ENCODE measurements at regions not wholly inside any gene's neighbourhood (a gene's known extent, or its start where the extent isn't known, plus 50 kb on each side); places are given as distances from the start of the nearest gene placed in this dataset.
"Not testable (repeated sequence)": the region's sequence is repeated elsewhere in the genome, so short reads cannot be mapped to it uniquely, and the experiment has no call there.

DNA sequence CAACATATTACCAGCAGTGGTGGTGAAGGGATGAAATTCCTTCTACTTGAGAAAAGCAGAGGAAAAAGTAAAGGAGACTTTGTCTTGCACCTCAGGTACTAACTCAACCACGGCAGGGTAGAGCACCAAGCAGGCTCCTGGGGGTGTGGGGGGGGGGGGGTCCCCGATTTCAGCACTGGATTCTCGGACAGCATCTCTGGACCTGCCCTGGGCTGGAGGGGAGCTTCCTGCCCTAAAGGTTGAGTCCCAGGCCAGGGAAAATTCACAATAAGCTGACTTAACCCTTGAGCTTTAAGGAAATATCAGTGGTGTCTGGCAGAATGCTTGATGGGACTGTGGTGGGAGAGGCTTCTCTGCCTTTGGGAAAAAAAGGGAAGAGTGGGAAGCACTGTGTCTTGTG lies 233.2 kb upstream of the CXADR start:
- Mint-ChIP-seq H3K4me3 (no peak overlapping the region), H3K4me1 (no peaks in the 10 kb centered on the region), H3K27me3 (no peaks in the 10 kb centered on the region), H3K9me3 (peaks cover 15% of the 10 kb centered on the region), H3K27ac (no peak overlapping the region), H3K36me3 (ENCODE audit: low read depth) (no peaks in the 10 kb centered on the region)
- DNase-seq = no peak
- ChIA-PET CTCF (no interaction called here), POLR2A (no interaction called here)

- peaks cover 27% of the 10 kb centered on the region for H3K9me3 Mint-ChIP-seq
- H3K4me3 Mint-ChIP-seq; H3K36me3 Mint-ChIP-seq (ENCODE audit: low read depth); H3K4me1 Mint-ChIP-seq; H3K27ac Mint-ChIP-seq; POLR2A ChIA-PET; H3K27me3 Mint-ChIP-seq; DNase-seq; CTCF ChIA-PET: not testable (repeated sequence)
Observed at GRCh38 chr21:17293016-17293562, 219.8 kb upstream of the CXADR start.

- CTCF ChIA-PET = no interaction called here
- H3K4me3 Mint-ChIP-seq = no peak overlapping the region
- POLR2A ChIA-PET = no interaction called here
Observed at GRCh38 chr21:17295997-17296396, 216.8 kb upstream of the CXADR start.

DNA sequence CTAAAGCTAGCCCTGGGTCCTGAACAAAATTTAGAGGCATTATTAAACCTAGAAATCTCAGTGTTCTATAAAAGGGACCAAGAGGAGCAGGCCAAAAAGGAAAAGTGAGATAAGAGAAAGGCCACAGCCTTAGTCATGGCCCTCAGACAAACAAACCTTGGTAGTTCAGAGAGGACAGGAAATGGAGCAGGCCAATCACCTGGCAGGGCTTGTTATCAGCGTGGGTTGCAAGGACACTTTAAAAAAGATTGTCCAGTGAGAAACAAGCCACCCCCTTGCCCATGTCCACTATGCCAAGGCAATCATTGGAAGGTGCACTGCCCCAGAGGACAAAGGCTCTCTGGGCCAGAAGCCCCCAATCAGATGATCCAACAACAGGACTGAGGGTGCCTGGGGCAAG lies 213.3 kb upstream of the CXADR start:
- CTCF ChIA-PET; H3K4me1 Mint-ChIP-seq; H3K27me3 Mint-ChIP-seq; H3K27ac Mint-ChIP-seq; POLR2A ChIA-PET; DNase-seq; H3K36me3 Mint-ChIP-seq (ENCODE audit: low read depth); H3K4me3 Mint-ChIP-seq: not testable (repeated sequence)
- H3K9me3 Mint-ChIP-seq = peaks cover 19% of the 10 kb centered on the region

More at GRCh38 chr21:17295997-17296396, 216.8 kb upstream of the CXADR start:
- no peak overlapping the region for H3K27ac Mint-ChIP-seq
- no peaks in the 10 kb centered on the region for H3K4me1 Mint-ChIP-seq
- H3K36me3 Mint-ChIP-seq (ENCODE audit: low read depth) = no peaks in the 10 kb centered on the region
- no peaks in the 10 kb centered on the region for H3K27me3 Mint-ChIP-seq
- no peak for DNase-seq
- peaks cover 27% of the 10 kb centered on the region for H3K9me3 Mint-ChIP-seq

DNA sequence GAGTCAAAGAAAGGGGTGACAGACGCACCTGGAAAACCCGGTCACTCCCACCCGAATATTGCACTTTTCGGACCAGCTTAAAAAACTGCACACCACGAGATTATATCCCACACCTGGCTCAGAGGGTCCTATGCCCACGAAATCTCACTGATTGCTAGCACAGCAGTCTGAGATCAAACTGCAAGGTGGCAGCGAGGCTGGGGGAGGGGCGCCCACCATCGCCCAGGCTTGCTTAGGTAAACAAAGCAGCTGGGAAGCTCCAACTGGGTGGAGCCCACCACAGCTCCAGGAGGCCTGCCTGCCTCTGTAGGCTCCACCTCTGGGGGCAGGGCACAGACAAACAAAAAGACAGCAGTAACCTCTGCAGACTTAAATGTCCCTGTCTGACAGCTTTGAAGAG lies 185.1 kb upstream of the CXADR start:
- POLR2A ChIA-PET; H3K4me1 Mint-ChIP-seq; CTCF ChIA-PET; H3K4me3 Mint-ChIP-seq; H3K9me3 Mint-ChIP-seq; DNase-seq; H3K27ac Mint-ChIP-seq; H3K36me3 Mint-ChIP-seq (ENCODE audit: low read depth); H3K27me3 Mint-ChIP-seq: not testable (repeated sequence)

GRCh38 chr21:17334484-17334883 lies 178.4 kb upstream of the CXADR start:
- H3K9me3 Mint-ChIP-seq = no peaks in the 10 kb centered on the region
- no peaks in the 10 kb centered on the region for H3K27me3 Mint-ChIP-seq
- H3K36me3 Mint-ChIP-seq (ENCODE audit: low read depth) = no peaks in the 10 kb centered on the region
- CTCF ChIA-PET = no interaction called here
- H3K4me1 Mint-ChIP-seq = no peaks in the 10 kb centered on the region
- H3K27ac Mint-ChIP-seq = no peak overlapping the region
- H3K4me3 Mint-ChIP-seq = no peak overlapping the region
- POLR2A ChIA-PET = no interaction called here
- DNase-seq = no peak

GRCh38 chr21:17340081-17340480 lies 172.8 kb upstream of the CXADR start:
- no peaks in the 10 kb centered on the region for H3K4me1 Mint-ChIP-seq
- CTCF ChIA-PET = no interaction called here
- peaks cover 13% of the 10 kb centered on the region for H3K9me3 Mint-ChIP-seq
- POLR2A ChIA-PET = no interaction called here
- H3K27ac Mint-ChIP-seq = no peak overlapping the region
- no peaks in the 10 kb centered on the region for H3K36me3 Mint-ChIP-seq (ENCODE audit: low read depth)
- DNase-seq = no peak
- H3K4me3 Mint-ChIP-seq = no peak overlapping the region
- H3K27me3 Mint-ChIP-seq = no peaks in the 10 kb centered on the region

DNA sequence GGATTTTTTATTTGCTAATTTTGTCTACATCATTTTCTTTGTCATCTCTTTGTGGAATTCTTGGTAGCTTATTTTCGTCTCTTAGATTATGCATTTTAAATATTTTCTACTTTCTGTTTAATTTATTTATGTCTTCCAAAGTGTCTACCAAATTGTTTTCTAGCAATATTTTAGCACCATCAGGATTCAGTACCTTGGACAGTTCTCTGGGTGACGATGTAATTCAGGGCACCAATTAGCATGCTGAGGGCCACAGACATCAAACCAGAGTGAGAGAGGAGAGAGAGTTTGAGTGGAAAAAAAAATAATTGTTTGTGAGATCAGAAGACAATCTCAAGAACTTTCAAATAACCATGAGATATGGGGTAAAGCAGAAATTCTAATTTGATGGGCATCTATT lies 169.8 kb upstream of the CXADR start:
- H3K4me3 Mint-ChIP-seq = no peak overlapping the region
- H3K9me3 Mint-ChIP-seq = peaks cover 13% of the 10 kb centered on the region
- ChIA-PET POLR2A (no interaction called here), CTCF (no interaction called here)
- H3K4me1 Mint-ChIP-seq = no peaks in the 10 kb centered on the region
- H3K27me3 Mint-ChIP-seq = no peaks in the 10 kb centered on the region
- no peak overlapping the region for H3K27ac Mint-ChIP-seq
- H3K36me3 Mint-ChIP-seq (ENCODE audit: low read depth) = no peaks in the 10 kb centered on the region
- DNase-seq = peak; percentile 15

GRCh38 chr21:17348357-17348756 lies 164.5 kb upstream of the CXADR start:
- Mint-ChIP-seq H3K27ac (no peak overlapping the region), H3K36me3 (ENCODE audit: low read depth) (no peaks in the 10 kb centered on the region), H3K9me3 (peaks cover 14% of the 10 kb centered on the region), H3K27me3 (no peaks in the 10 kb centered on the region), H3K4me3 (no peak overlapping the region), H3K4me1 (no peaks in the 10 kb centered on the region)
- ChIA-PET CTCF (no interaction called here), POLR2A (no interaction called here)
- no peak for DNase-seq

GRCh38 chr21:17348849-17349248 lies 164.0 kb upstream of the CXADR start:
- no peak for DNase-seq
- no peaks in the 10 kb centered on the region for H3K36me3 Mint-ChIP-seq (ENCODE audit: low read depth)
- no peaks in the 10 kb centered on the region for H3K4me1 Mint-ChIP-seq
- no peaks in the 10 kb centered on the region for H3K27me3 Mint-ChIP-seq
- CTCF ChIA-PET = no interaction called here
- no peak overlapping the region for H3K27ac Mint-ChIP-seq
- peaks cover 9% of the 10 kb centered on the region for H3K9me3 Mint-ChIP-seq
- no peak overlapping the region for H3K4me3 Mint-ChIP-seq
- POLR2A ChIA-PET = no interaction called here

GRCh38 chr21:17351766-17352165 lies 161.1 kb upstream of the CXADR start:
- DNase-seq = no peak
- no peak overlapping the region for H3K4me3 Mint-ChIP-seq
- CTCF ChIA-PET = interaction anchor here (0.6 to 0.9 kb wide), 2 partner anchors 45 to 260 kb away, joined by 3 read pairs; no protein-coding TSS in a partner anchor
- POLR2A ChIA-PET = no interaction called here
- H3K9me3 Mint-ChIP-seq = peaks cover 8% of the 10 kb centered on the region
- no peaks in the 10 kb centered on the region for H3K36me3 Mint-ChIP-seq (ENCODE audit: low read depth)
- no peak overlapping the region for H3K27ac Mint-ChIP-seq
- no peaks in the 10 kb centered on the region for H3K4me1 Mint-ChIP-seq
- no peaks in the 10 kb centered on the region for H3K27me3 Mint-ChIP-seq

DNA sequence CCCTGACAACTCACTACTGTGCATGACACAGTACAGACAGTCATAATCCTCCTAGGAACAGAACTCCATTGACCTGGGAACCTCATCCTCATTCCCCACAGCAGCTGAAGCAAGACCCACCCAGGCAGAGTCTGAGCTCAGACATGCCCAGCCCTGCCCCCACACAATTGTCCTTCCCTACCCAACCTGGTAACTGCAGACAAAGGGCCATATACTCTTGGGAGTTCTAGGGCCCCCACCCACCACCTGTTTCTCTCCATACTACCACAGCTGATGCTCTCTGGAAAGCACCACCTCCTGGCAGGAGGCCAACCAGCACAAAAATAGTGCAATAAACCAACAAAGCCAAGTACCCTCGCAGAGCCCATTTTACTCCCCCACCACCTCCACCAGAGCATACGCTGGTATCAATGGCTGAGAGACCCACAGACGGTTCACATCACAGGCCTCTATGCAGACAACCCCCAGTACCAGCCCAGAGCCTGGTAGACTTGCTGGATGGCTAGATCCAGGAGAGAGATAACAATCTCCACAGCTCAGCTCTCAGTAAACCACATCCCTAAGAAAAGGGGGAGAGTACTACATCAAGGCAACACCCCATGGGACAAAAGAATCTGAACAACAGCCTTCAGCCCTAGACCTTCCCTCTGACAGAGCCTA lies 159.7 kb upstream of the CXADR start:
- H3K4me1 Mint-ChIP-seq = no peaks in the 10 kb centered on the region
- ChIA-PET CTCF (interaction anchor here (0.6 kb wide), 1 partner anchor 89 kb away, joined by 3 read pairs; no protein-coding TSS in a partner anchor), POLR2A (no interaction called here)
- H3K4me3 Mint-ChIP-seq = no peak overlapping the region
- no peak for DNase-seq
- peaks cover 8% of the 10 kb centered on the region for H3K9me3 Mint-ChIP-seq
- no peaks in the 10 kb centered on the region for H3K27me3 Mint-ChIP-seq
- H3K27ac Mint-ChIP-seq = no peak overlapping the region
- H3K36me3 Mint-ChIP-seq (ENCODE audit: low read depth) = no peaks in the 10 kb centered on the region

DNA sequence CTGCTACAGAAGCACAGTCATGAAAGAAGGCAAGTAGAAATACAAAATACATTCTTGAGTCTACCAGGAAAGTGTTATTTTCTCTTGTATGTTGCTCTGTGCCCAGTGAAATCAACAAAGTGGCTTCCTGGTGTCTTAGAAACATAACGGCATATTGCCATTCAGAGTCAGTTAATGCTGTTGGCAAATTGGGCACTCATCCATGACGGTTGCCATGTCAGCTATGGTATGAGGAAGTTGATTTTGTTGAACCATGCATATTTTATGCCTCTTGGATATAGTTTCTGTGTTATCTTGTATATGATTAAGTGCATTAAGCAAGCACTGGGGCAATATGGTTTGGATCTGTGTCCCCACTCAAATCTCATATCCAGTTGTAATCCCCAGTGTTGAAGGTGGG lies 153.1 kb upstream of the CXADR start:
- no peak for DNase-seq
- POLR2A ChIA-PET = no interaction called here
- CTCF ChIA-PET = no interaction called here
- H3K4me3 Mint-ChIP-seq = no peak overlapping the region
- no peak overlapping the region for H3K27ac Mint-ChIP-seq
- H3K4me1 Mint-ChIP-seq = no peaks in the 10 kb centered on the region
- H3K9me3 Mint-ChIP-seq = no peaks in the 10 kb centered on the region
- no peaks in the 10 kb centered on the region for H3K27me3 Mint-ChIP-seq
- H3K36me3 Mint-ChIP-seq (ENCODE audit: low read depth) = no peaks in the 10 kb centered on the region

DNA sequence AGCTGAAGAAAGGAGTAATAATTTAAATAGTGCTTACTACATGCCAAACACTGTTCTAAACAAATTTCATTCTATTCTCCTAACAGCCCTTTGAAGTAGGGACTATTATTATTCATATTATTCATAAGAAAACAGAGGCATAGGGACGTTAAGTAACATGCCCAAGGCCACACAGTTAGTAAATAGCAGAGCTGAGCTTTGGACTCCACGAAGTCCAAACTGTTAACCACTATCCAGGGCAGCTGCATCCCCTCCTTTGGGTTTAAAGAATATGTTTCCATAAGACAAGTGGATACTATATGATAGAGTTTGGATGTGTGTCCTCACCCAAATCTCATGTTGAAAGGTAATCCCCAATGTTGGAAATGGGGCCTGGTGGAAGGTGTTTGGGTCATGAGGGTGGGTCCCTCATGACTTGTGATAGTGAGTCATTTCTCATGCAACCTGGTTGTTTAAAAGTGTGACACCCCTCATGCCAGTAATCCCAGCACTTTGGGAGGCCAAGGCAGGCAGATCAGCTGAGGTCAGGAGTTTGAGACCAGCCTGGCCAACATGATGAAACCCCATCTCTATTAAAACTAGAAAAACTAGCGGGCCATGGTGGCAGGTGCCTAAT lies 144.0 kb upstream of the CXADR start:
- H3K9me3 Mint-ChIP-seq = no peaks in the 10 kb centered on the region
- H3K27ac Mint-ChIP-seq = no peak overlapping the region
- H3K4me1 Mint-ChIP-seq = no peaks in the 10 kb centered on the region
- peaks cover 9% of the 10 kb centered on the region for H3K27me3 Mint-ChIP-seq
- no peak overlapping the region for H3K4me3 Mint-ChIP-seq
- H3K36me3 Mint-ChIP-seq (ENCODE audit: low read depth) = no peaks in the 10 kb centered on the region
- DNase-seq = no peak
- POLR2A ChIA-PET = no interaction called here
- CTCF ChIA-PET = no interaction called here
